Astrocyte of the cerebellum (primary cell): ENCODE measurements at regions not wholly inside any gene's neighbourhood (a gene's known extent, or its start where the extent isn't known, plus 50 kb on each side); places are given as distances from the start of the nearest gene placed in this dataset.

ENCODE experiments used
- DNase-seq: peaks from one replicate; pipeline ENCODE4 v3.0.0-alpha.2; 2011; ENCODE audit warnings: low read depth
- H3K4me3 ChIP-seq: 2 replicates; pipeline ENCODE4 v1.5.1; 2011; ENCODE audit warnings: mild to moderate bottlenecking, low read depth, low read length, moderate library complexity
- in situ Hi-C: cut with HindIII; loops from 2 replicates; pipeline ENCODE4 v1.10.0; 2017; ENCODE audit warnings: low sequenced_read_pairs
- TF ChIP-seq, protein P1 (sequence below): IDR thresholded peaks from 2 replicates; pipeline ENCODE4 v1.5.1; 2012; ENCODE audit warnings: low read length, low read depth, moderate library complexity, mild to moderate bottlenecking; ENCODE audit errors: missing control alignments

GRCh38 chr1:222290866-222291265 is 257.0 kb downstream of the HHIPL2 start:
- DNase-seq: no peak
- H3K4me3 ChIP-seq: no peak overlapping the region
- TF ChIP-seq, protein P1, sequence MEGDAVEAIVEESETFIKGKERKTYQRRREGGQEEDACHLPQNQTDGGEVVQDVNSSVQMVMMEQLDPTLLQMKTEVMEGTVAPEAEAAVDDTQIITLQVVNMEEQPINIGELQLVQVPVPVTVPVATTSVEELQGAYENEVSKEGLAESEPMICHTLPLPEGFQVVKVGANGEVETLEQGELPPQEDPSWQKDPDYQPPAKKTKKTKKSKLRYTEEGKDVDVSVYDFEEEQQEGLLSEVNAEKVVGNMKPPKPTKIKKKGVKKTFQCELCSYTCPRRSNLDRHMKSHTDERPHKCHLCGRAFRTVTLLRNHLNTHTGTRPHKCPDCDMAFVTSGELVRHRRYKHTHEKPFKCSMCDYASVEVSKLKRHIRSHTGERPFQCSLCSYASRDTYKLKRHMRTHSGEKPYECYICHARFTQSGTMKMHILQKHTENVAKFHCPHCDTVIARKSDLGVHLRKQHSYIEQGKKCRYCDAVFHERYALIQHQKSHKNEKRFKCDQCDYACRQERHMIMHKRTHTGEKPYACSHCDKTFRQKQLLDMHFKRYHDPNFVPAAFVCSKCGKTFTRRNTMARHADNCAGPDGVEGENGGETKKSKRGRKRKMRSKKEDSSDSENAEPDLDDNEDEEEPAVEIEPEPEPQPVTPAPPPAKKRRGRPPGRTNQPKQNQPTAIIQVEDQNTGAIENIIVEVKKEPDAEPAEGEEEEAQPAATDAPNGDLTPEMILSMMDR: no peak
- in situ Hi-C loops: no loop called here

- no peak for DNase-seq
Measured at GRCh38 chr1:222288053-222288452, 259.9 kb downstream of the HHIPL2 start.

DNA sequence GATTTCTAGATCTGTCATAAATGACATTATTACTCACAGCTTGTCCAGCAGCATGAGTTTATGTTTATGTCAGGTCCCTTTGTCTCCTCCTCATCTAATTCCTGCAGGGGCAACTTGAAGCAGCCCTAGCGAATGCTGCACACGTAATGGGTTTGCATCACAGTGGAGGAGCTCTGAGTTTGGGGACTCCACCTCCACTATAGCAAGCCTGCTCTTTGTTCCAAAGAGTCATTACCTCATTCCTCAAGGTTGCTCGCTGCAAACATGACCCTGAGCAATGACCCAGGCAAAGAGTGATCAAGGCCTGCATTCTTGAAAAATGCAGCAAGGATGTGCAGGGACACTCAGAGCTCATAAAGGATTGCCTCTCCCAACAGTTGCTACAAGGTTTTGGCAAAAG is 261.9 kb downstream of the HHIPL2 start:
- TF ChIP-seq, protein P1: no peak
- no peak for DNase-seq
- in situ Hi-C loops: no loop called here
- H3K4me3 ChIP-seq: no peak overlapping the region

More at GRCh38 chr1:222288053-222288452, 259.9 kb downstream of the HHIPL2 start:
- H3K4me3 ChIP-seq: no peak overlapping the region
- in situ Hi-C loops: no loop called here
- TF ChIP-seq, protein P1: no peak

DNA sequence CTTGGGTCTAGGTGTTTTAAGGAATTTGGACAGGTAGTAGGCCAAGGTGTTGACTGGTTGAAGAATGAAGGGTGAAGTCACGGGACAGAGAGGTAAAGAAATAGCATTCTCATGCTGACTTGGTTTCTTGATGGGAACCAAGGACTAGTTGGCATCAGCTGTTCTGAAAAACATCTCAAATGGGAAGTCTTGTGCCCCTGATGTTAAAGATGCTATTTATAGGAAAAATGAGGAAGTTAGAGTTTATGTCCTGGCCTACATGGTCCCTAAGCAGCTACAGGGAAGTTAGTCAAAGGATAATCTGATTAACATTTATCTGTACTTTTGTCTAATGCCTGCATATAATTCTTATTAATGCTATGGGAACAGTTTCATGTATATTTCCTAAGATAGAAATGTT is 262.4 kb downstream of the HHIPL2 start:
- in situ Hi-C loops: no loop called here
- no peak for DNase-seq
- no peak overlapping the region for H3K4me3 ChIP-seq
- TF ChIP-seq, protein P1: no peak

DNA sequence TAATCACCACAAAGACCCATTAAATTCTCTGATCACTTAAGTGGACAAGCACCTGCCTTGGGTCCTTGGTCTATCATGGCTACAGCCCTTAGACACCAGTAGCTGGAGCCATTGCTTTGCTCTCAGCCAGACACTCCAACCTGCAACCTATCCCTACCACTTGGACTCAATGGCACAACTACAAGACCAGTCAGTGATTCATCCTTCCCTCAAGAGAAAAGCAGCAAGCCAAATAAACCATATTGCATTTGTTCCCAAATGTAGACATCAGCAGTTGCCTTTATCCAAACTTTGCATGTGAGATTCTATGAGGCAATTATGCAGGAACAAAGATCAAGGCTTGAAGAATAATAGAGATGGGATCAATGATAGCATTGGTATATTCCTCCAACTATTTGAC is 263.4 kb downstream of the HHIPL2 start:
- in situ Hi-C loops: no loop called here
- TF ChIP-seq, protein P1: no peak
- H3K4me3 ChIP-seq: no peak overlapping the region
- no peak for DNase-seq

DNA sequence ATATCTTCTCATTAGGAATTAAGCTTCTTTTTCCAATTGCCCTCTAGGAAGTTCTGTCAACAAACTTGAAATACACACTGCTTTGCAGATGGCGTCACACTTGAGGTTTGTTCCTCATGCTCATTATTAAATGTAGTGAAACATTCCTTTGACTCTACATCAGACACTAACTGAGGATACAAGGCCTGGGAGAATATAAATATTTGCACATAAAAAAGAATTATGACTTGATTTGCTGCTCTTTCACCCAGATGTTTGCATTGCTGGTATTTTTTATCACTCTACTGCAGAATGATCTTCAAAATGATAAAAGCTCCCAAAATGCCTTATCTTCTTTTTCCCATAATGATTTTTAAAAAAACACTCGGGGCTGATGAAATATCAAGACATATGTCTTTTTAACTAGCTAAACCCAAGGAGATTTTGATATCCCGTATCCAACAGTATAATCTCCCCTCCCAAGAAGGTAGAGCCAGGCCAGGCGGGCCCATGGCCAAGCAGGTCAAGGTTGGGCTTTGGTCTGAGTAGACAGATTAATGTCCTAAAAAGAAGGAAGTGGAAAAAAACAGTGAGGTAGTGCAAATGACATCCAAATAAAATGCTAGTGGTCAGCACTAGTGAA is 264.6 kb downstream of the HHIPL2 start:
- TF ChIP-seq, protein P1: no peak
- DNase-seq: no peak
- no peak overlapping the region for H3K4me3 ChIP-seq
- in situ Hi-C loops: no loop called here

- in situ Hi-C loops: no loop called here
- TF ChIP-seq, protein P1: no peak
- no peak for DNase-seq
- no peak overlapping the region for H3K4me3 ChIP-seq
Measured at GRCh38 chr1:222279591-222279990, 268.3 kb downstream of the HHIPL2 start.
